ENCODE measurements at regions not wholly inside any gene's neighbourhood (a gene's known extent, or its start where the extent isn't known, plus 50 kb on each side); places are given as distances from the start of the nearest gene placed in this dataset.

GRCh38 chr16:48845261-48845660 lies 235.3 kb upstream of the N4BP1 start:
- CTCF ChIA-PET = no interaction called here
- H3K27me3 Mint-ChIP-seq (ENCODE audit: low read depth) = no peaks in the 10 kb centered on the region
- ATAC-seq (no peak), DNase-seq (no peak)
- H3K4me1 Mint-ChIP-seq (ENCODE audit: low read depth) = no peaks in the 10 kb centered on the region
- no peaks in the 10 kb centered on the region for H3K9me3 Mint-ChIP-seq (ENCODE audit: insufficient read depth)
- H3K36me3 Mint-ChIP-seq (ENCODE audit: low read depth) = no peaks in the 10 kb centered on the region
- H3K27ac Mint-ChIP-seq = no peak overlapping the region
- H3K4me3 Mint-ChIP-seq = no peak overlapping the region
- POLR2A ChIA-PET = no interaction called here

GRCh38 chr16:48838349-48838748 lies 228.4 kb upstream of the N4BP1 start:
- Mint-ChIP-seq H3K4me1 (ENCODE audit: low read depth) (no peaks in the 10 kb centered on the region), H3K36me3 (ENCODE audit: low read depth) (no peaks in the 10 kb centered on the region), H3K4me3 (no peak overlapping the region), H3K9me3 (ENCODE audit: insufficient read depth) (no peaks in the 10 kb centered on the region), H3K27me3 (ENCODE audit: low read depth) (no peaks in the 10 kb centered on the region), H3K27ac (no peak overlapping the region)
- no peak for DNase-seq
- POLR2A ChIA-PET = no interaction called here
- CTCF ChIA-PET = no interaction called here
- ATAC-seq = no peak

- Mint-ChIP-seq H3K9me3 (ENCODE audit: insufficient read depth) (no peaks in the 10 kb centered on the region), H3K27ac (no peak overlapping the region), H3K36me3 (ENCODE audit: low read depth) (no peaks in the 10 kb centered on the region), H3K4me3 (no peak overlapping the region), H3K4me1 (ENCODE audit: low read depth) (no peaks in the 10 kb centered on the region), H3K27me3 (ENCODE audit: low read depth) (no peaks in the 10 kb centered on the region)
- ChIA-PET POLR2A (no interaction called here), CTCF (no interaction called here)
- no peak for ATAC-seq
- no peak for DNase-seq
Observed at GRCh38 chr16:48836636-48837035, 226.7 kb upstream of the N4BP1 start.

- H3K27ac Mint-ChIP-seq = no peak overlapping the region
- no peaks in the 10 kb centered on the region for H3K27me3 Mint-ChIP-seq (ENCODE audit: low read depth)
- ChIA-PET POLR2A (no interaction called here), CTCF (no interaction called here)
- no peaks in the 10 kb centered on the region for H3K36me3 Mint-ChIP-seq (ENCODE audit: low read depth)
- no peaks in the 10 kb centered on the region for H3K4me1 Mint-ChIP-seq (ENCODE audit: low read depth)
- no peaks in the 10 kb centered on the region for H3K9me3 Mint-ChIP-seq (ENCODE audit: insufficient read depth)
- no peak for DNase-seq
- H3K4me3 Mint-ChIP-seq = no peak overlapping the region
- ATAC-seq = no peak
Observed at GRCh38 chr16:48836067-48836466, 226.1 kb upstream of the N4BP1 start.

- no peak for DNase-seq
- Mint-ChIP-seq H3K4me1 (ENCODE audit: low read depth) (no peaks in the 10 kb centered on the region), H3K9me3 (ENCODE audit: insufficient read depth) (no peaks in the 10 kb centered on the region), H3K4me3 (no peak overlapping the region), H3K27ac (no peak overlapping the region), H3K27me3 (ENCODE audit: low read depth) (no peaks in the 10 kb centered on the region), H3K36me3 (ENCODE audit: low read depth) (no peaks in the 10 kb centered on the region)
- ATAC-seq = no peak
- CTCF ChIA-PET = no interaction called here
- POLR2A ChIA-PET = no interaction called here
Observed at GRCh38 chr16:48834576-48834975, 224.6 kb upstream of the N4BP1 start.

DNA sequence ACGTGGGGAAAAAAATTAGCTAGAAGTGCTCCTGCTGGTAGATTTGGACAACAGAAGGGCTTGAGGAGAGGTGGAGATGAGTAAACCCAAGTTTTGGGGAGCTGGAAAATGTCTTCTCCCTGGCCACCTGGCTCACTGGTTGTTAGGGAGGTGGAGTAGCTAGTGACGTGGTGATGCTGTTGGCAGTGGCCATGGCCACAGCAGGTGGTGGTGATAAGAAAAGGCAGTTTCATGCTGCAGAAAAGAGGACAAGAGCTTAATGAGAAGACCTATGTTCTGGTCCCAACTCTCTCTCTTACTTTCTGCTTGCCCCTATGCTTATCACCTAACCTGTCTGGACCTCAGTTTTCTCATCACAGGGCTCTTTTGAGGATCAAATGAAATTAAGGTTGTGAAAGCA lies 223.5 kb upstream of the N4BP1 start:
- Mint-ChIP-seq H3K4me1 (ENCODE audit: low read depth) (no peaks in the 10 kb centered on the region), H3K9me3 (ENCODE audit: insufficient read depth) (no peaks in the 10 kb centered on the region), H3K36me3 (ENCODE audit: low read depth) (no peaks in the 10 kb centered on the region), H3K27ac (no peak overlapping the region), H3K27me3 (ENCODE audit: low read depth) (no peaks in the 10 kb centered on the region), H3K4me3 (no peak overlapping the region)
- ATAC-seq (no peak), DNase-seq (no peak)
- CTCF ChIA-PET = no interaction called here
- POLR2A ChIA-PET = no interaction called here

DNA sequence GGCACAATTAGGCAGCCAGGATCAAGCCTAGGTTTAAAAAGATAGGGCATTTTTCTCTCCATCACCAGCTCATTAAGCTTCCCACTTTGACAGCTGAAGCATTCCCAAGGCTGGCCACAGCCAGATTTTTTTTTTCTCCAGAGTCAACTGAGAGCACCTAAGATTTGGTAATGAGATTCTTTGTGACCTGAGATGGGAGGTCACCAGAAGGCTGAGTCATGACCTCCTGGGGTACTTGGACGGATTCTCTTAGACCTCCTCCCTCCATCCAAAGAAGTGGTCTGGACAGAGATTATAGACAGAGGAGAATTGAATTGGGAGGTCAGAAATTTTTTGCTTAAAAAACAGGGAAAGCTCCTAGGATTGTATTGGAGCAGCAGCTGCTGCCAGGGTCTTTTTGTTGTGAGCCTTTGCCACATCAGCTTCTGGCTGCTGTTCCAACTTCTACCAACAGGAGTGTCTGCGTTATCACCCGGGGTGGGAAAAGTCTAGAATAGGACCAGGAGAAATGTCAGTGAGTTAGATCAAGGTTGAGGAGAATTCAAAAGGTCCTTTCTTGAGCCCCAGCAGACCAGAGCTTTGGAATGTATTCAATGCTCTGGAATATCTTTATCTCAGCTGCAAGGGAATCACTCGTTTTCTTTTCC lies 221.2 kb upstream of the N4BP1 start:
- CTCF ChIA-PET = no interaction called here
- Mint-ChIP-seq H3K4me1 (ENCODE audit: low read depth) (no peaks in the 10 kb centered on the region), H3K9me3 (ENCODE audit: insufficient read depth) (no peaks in the 10 kb centered on the region), H3K36me3 (ENCODE audit: low read depth) (no peaks in the 10 kb centered on the region), H3K27ac (no peak overlapping the region), H3K27me3 (ENCODE audit: low read depth) (no peaks in the 10 kb centered on the region), H3K4me3 (no peak overlapping the region)
- ATAC-seq (no peak), DNase-seq (no peak)
- POLR2A ChIA-PET = no interaction called here

GRCh38 chr16:48829336-48830310 lies 219.6 kb upstream of the N4BP1 start:
- POLR2A ChIA-PET = no interaction called here
- Mint-ChIP-seq H3K36me3 (ENCODE audit: low read depth) (no peaks in the 10 kb centered on the region), H3K27me3 (ENCODE audit: low read depth) (no peaks in the 10 kb centered on the region), H3K9me3 (ENCODE audit: insufficient read depth) (no peaks in the 10 kb centered on the region), H3K4me3 (no peak overlapping the region), H3K4me1 (ENCODE audit: low read depth) (no peaks in the 10 kb centered on the region), H3K27ac (no peak overlapping the region)
- CTCF ChIA-PET = no interaction called here
- DNase-seq (no peak), ATAC-seq (no peak)

GRCh38 chr16:48824271-48824670 lies 214.3 kb upstream of the N4BP1 start:
- H3K36me3 Mint-ChIP-seq (ENCODE audit: low read depth) = no peaks in the 10 kb centered on the region
- no peak overlapping the region for H3K27ac Mint-ChIP-seq
- CTCF ChIA-PET = no interaction called here
- POLR2A ChIA-PET = no interaction called here
- H3K4me1 Mint-ChIP-seq (ENCODE audit: low read depth) = no peaks in the 10 kb centered on the region
- no peak overlapping the region for H3K4me3 Mint-ChIP-seq
- no peaks in the 10 kb centered on the region for H3K9me3 Mint-ChIP-seq (ENCODE audit: insufficient read depth)
- no peaks in the 10 kb centered on the region for H3K27me3 Mint-ChIP-seq (ENCODE audit: low read depth)
- ATAC-seq (no peak), DNase-seq (no peak)

- Mint-ChIP-seq H3K9me3 (ENCODE audit: insufficient read depth) (no peaks in the 10 kb centered on the region), H3K4me3 (no peak overlapping the region), H3K27ac (no peak overlapping the region), H3K27me3 (ENCODE audit: low read depth) (no peaks in the 10 kb centered on the region), H3K36me3 (ENCODE audit: low read depth) (no peaks in the 10 kb centered on the region), H3K4me1 (ENCODE audit: low read depth) (no peaks in the 10 kb centered on the region)
- ATAC-seq (no peak), DNase-seq (no peak)
- ChIA-PET POLR2A (no interaction called here), CTCF (no interaction called here)
Observed at GRCh38 chr16:48822431-48822830, 212.5 kb upstream of the N4BP1 start.

- ATAC-seq = no peak
- no peaks in the 10 kb centered on the region for H3K4me1 Mint-ChIP-seq (ENCODE audit: low read depth)
- H3K36me3 Mint-ChIP-seq (ENCODE audit: low read depth) = no peaks in the 10 kb centered on the region
- POLR2A ChIA-PET = no interaction called here
- CTCF ChIA-PET = no interaction called here
- no peak for DNase-seq
- no peaks in the 10 kb centered on the region for H3K27me3 Mint-ChIP-seq (ENCODE audit: low read depth)
- no peak overlapping the region for H3K27ac Mint-ChIP-seq
- no peaks in the 10 kb centered on the region for H3K9me3 Mint-ChIP-seq (ENCODE audit: insufficient read depth)
- H3K4me3 Mint-ChIP-seq = no peak overlapping the region
Observed at GRCh38 chr16:48820379-48820778, 210.4 kb upstream of the N4BP1 start.

GRCh38 chr16:48818257-48818656 lies 208.3 kb upstream of the N4BP1 start:
- H3K9me3 Mint-ChIP-seq (ENCODE audit: insufficient read depth) = no peaks in the 10 kb centered on the region
- ChIA-PET CTCF (no interaction called here), POLR2A (no interaction called here)
- no peaks in the 10 kb centered on the region for H3K4me1 Mint-ChIP-seq (ENCODE audit: low read depth)
- H3K36me3 Mint-ChIP-seq (ENCODE audit: low read depth) = no peaks in the 10 kb centered on the region
- H3K27me3 Mint-ChIP-seq (ENCODE audit: low read depth) = no peaks in the 10 kb centered on the region
- no peak for DNase-seq
- no peak for ATAC-seq
- H3K27ac Mint-ChIP-seq = no peak overlapping the region
- no peak overlapping the region for H3K4me3 Mint-ChIP-seq

GRCh38 chr16:48817032-48817431 lies 207.1 kb upstream of the N4BP1 start:
- Mint-ChIP-seq H3K9me3 (ENCODE audit: insufficient read depth) (no peaks in the 10 kb centered on the region), H3K27me3 (ENCODE audit: low read depth) (peaks cover 5% of the 10 kb centered on the region), H3K4me1 (ENCODE audit: low read depth) (no peaks in the 10 kb centered on the region), H3K4me3 (no peak overlapping the region), H3K36me3 (ENCODE audit: low read depth) (no peaks in the 10 kb centered on the region), H3K27ac (no peak overlapping the region)
- CTCF ChIA-PET = no interaction called here
- DNase-seq (no peak), ATAC-seq (no peak)
- POLR2A ChIA-PET = no interaction called here

All from activated CD8-positive, alpha-beta T cell treated with anti-CD3 and anti-CD28 coated beads, Interleukin-2, amount 10 ng/mL, durations not matched to agents 7 days and 5 days (primary cell).